ENCODE measurements at regions not wholly inside any gene's neighbourhood (a gene's known extent, or its start where the extent isn't known, plus 50 kb on each side); places are given as distances from the start of the nearest gene placed in this dataset.

DNA sequence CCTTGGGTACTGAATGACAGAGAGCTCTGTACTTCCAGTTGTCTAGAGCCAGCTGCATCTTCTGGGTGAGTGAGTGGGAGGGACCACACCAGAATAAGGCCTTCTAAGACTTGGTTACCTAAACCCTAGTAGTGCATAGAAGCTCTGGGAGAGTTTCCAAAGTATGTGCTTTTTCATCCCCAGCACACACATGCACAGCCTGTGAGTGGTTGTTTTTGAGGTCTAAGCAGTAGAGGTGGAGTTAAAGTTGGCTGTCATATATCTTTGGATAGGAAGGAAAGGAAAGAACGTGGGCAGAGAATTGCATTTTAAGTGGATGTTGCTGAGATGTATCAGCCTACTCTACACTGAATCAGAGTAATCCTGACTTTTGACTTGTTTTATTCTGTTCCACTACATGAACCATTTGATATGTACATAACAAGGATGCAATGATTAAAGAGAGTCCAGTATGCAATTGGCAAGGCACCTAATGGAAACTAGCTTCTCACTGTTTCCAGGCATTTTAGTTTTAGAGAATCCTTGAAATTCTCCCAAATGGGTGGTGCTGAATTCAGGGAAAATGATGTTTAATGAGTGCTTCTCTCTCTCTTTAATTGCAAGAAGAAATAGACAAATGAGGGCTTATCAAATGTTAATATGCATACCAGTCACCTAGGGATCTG is 51.8 kb upstream of the PRICKLE1 start:
- no peak for DNase-seq (ENCODE audit: low read depth, low spot score)
- Histone ChIP-seq H3K9ac (ENCODE audit: insufficient read length) (no peak overlapping the region), H3K4me3 (no peak overlapping the region), H3K9me3 (ENCODE audit: low read depth, low read length) (no peaks in the 10 kb centered on the region), H3K36me3 (ENCODE audit: insufficient read depth, low read length) (no peaks in the 10 kb centered on the region), H3K27ac (no peak overlapping the region)
- no peak for TF ChIP-seq POLR2AphosphoS5 (IDR thresholded peaks at IDR 0.05; ENCODE audit: borderline replicate concordance, low read depth, low read length)
- no peak for TF ChIP-seq FOXP2 (optimal IDR thresholded peaks at IDR 0.05; ENCODE audit: control extremely low read depth, extremely low read length, insufficient read depth)
- no peak for TF ChIP-seq EZH2 (IDR thresholded peaks at IDR 0.05)

DNA sequence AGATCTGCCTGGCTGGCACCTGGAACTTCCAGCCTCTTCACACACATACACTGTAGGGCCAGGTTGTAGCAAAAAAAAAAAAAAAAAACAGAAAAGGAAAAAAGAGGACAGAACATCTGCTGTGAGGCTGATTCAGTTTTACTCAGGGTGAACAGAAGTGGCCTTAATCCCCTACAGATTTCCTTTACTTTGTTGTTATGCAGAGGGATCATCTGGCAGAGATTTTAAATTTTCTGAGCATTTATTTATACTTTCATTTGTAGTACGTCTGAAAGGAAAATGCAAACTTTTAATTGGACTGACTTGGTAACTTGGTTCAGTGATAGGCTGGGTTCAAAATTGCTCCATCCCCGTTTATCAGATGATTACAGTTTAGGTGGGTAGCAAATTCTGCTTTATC is 50.8 kb upstream of the PRICKLE1 start:
- no peaks in the 10 kb centered on the region for H3K9me3 ChIP-seq (ENCODE audit: low read depth, low read length)
- H3K4me3 ChIP-seq: no peak overlapping the region
- no peak for TF ChIP-seq FOXP2 (optimal IDR thresholded peaks at IDR 0.05; ENCODE audit: control extremely low read depth, extremely low read length, insufficient read depth)
- TF ChIP-seq EZH2 (IDR thresholded peaks at IDR 0.05): no peak
- no peak for TF ChIP-seq POLR2AphosphoS5 (IDR thresholded peaks at IDR 0.05; ENCODE audit: borderline replicate concordance, low read depth, low read length)
- H3K9ac ChIP-seq (ENCODE audit: insufficient read length): no peak overlapping the region
- H3K36me3 ChIP-seq (ENCODE audit: insufficient read depth, low read length): no peaks in the 10 kb centered on the region
- DNase-seq (ENCODE audit: low read depth, low spot score): no peak
- no peak overlapping the region for H3K27ac ChIP-seq

DNA sequence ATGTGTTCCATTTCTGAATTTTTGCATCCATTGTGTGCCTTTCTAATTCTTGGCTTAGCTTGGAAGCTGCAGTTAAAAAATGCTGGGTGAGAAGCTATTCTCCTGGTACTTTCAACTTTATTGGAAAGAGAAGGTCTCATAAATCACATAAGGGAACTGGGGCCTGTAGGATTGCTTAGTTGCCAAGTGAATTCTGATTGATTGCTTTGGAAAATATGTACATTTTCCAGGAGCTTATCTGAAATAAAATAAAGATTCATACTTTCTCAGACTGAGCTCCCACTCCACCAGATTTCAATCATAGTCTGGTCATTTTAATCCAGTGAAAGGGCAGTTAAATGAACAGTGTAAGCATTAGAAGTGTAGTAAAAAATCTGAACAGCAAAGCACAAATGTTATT is 50.0 kb upstream of the PRICKLE1 start:
- TF ChIP-seq FOXP2 (optimal IDR thresholded peaks at IDR 0.05; ENCODE audit: control extremely low read depth, extremely low read length, insufficient read depth) (no peak), EZH2 (IDR thresholded peaks at IDR 0.05) (no peak), POLR2AphosphoS5 (IDR thresholded peaks at IDR 0.05; ENCODE audit: borderline replicate concordance, low read depth, low read length) (no peak)
- H3K9ac ChIP-seq (ENCODE audit: insufficient read length): no peak overlapping the region

More for the DNA sequence above, 50.0 kb upstream of the PRICKLE1 start:
- no peak overlapping the region for H3K4me3 ChIP-seq
- no peaks in the 10 kb centered on the region for H3K36me3 ChIP-seq (ENCODE audit: insufficient read depth, low read length)
- no peaks in the 10 kb centered on the region for H3K9me3 ChIP-seq (ENCODE audit: low read depth, low read length)
- no peak for DNase-seq (ENCODE audit: low read depth, low spot score)
- no peak overlapping the region for H3K27ac ChIP-seq

All from SK-N-MC (cell line).